Mesendoderm (in vitro differentiated cells): ENCODE measurements at regions not wholly inside any gene's neighbourhood (a gene's known extent, or its start where the extent isn't known, plus 50 kb on each side); places are given as distances from the start of the nearest gene placed in this dataset.
"Not testable (repeated sequence)": the region's sequence is repeated elsewhere in the genome, so short reads cannot be mapped to it uniquely, and the experiment has no call there.

Source experiments
- DNase-seq: peaks from one replicate; pipeline ENCODE4 v3.0.0; 2013
- H2AK5ac ChIP-seq: 2 replicates; pipeline ENCODE4 v1.6.1; 2013; ENCODE audit warnings: low read length, inconsistent platforms
- H2BK120ac ChIP-seq: 2 replicates; pipeline ENCODE4 v1.6.1; 2013; ENCODE audit warnings: low read depth, mild to moderate bottlenecking, low read length, moderate library complexity, mixed read lengths
- H2BK15ac ChIP-seq: replicated peaks from 2 replicates; pipeline ENCODE4 v1.6.1; 2013; ENCODE audit warnings: low read depth, mild to moderate bottlenecking, moderate library complexity
- H2BK5ac ChIP-seq: 2 replicates; pipeline ENCODE4 v1.6.1; 2013; ENCODE audit warnings: low read length, inconsistent platforms
- H3K18ac ChIP-seq: 2 replicates; pipeline ENCODE4 v1.6.1; 2013; ENCODE audit warnings: mild to moderate bottlenecking, low read length, mixed read lengths
- H3K23ac ChIP-seq: one replicate; pipeline ENCODE4 v1.6.1; 2013; ENCODE audit warnings: low read length
- H3K27ac ChIP-seq: 2 replicates; pipeline ENCODE4 v1.5.1; 2013; ENCODE audit warnings: low read depth, mild to moderate bottlenecking, inconsistent platforms, low read length, moderate library complexity
- H3K27me3 ChIP-seq: 2 replicates; pipeline ENCODE4 v1.6.1; 2013; ENCODE audit warnings: low read length, control low read depth, mild to moderate bottlenecking, inconsistent platforms; ENCODE audit not compliant: insufficient read depth, poor library complexity
- H3K36me3 ChIP-seq: 2 replicates; pipeline ENCODE4 v1.6.1; 2013; ENCODE audit warnings: low read length, inconsistent platforms; ENCODE audit not compliant: control insufficient read depth, insufficient read depth
- H3K4ac ChIP-seq: one replicate; pipeline ENCODE4 v1.6.1; 2013; ENCODE audit warnings: low read depth, mild to moderate bottlenecking, low read length, moderate library complexity
- H3K4me1 ChIP-seq: 2 replicates; pipeline ENCODE4 v1.6.1; 2013; ENCODE audit warnings: low read depth, low read length, inconsistent platforms; ENCODE audit not compliant: control insufficient read depth
- H3K4me2 ChIP-seq: 2 replicates; pipeline ENCODE4 v1.6.1; 2013; ENCODE audit warnings: low read length
- H3K4me3 ChIP-seq: 2 replicates; pipeline ENCODE4 v1.5.1; 2013; ENCODE audit warnings: mild to moderate bottlenecking, low read length
- H3K56ac ChIP-seq: one replicate; pipeline ENCODE4 v1.6.1; 2013; ENCODE audit warnings: low read length
- H3K79me1 ChIP-seq: 2 replicates; pipeline ENCODE4 v1.6.1; 2013; ENCODE audit warnings: low read length, inconsistent platforms
- H3K79me2 ChIP-seq: 2 replicates; pipeline ENCODE4 v1.6.1; 2013; ENCODE audit warnings: mild to moderate bottlenecking, low read length; ENCODE audit not compliant: control insufficient read depth, insufficient read depth
- H3K9ac ChIP-seq: 2 replicates; pipeline ENCODE4 v1.6.1; 2013; ENCODE audit warnings: low read length, inconsistent platforms
- H4K5ac ChIP-seq: one replicate; pipeline ENCODE4 v1.6.1; 2013; ENCODE audit warnings: low read length
- H4K8ac ChIP-seq: one replicate; pipeline ENCODE4 v1.6.1; 2013; ENCODE audit warnings: low read depth, mild to moderate bottlenecking, control low read depth, low read length, moderate library complexity
- WGBS: extraction: QIAGEN DNeasy Blood & Tissue Kit; methylation state at CpG from one replicate; pipeline ENCODE4 v1.1.7; 2013; ENCODE audit warnings: low lambda C conversion rate, missing lambda C conversion rate; ENCODE audit not compliant: insufficient coverage; ENCODE audit errors: extremely low coverage; 5-methylcytosine and 5-hydroxymethylcytosine counted together

- H4K8ac ChIP-seq, H3K56ac ChIP-seq, H3K4me3 ChIP-seq, H3K36me3 ChIP-seq, DNase-seq, H2AK5ac ChIP-seq, H2BK15ac ChIP-seq, H3K79me1 ChIP-seq, H3K18ac ChIP-seq, H3K9ac ChIP-seq, H4K5ac ChIP-seq, H3K4me1 ChIP-seq, H3K4me2 ChIP-seq, H2BK5ac ChIP-seq, H3K27me3 ChIP-seq, H2BK120ac ChIP-seq, H3K27ac ChIP-seq, H3K23ac ChIP-seq, H3K79me2 ChIP-seq, H3K4ac ChIP-seq: not testable (repeated sequence)
- WGBS, result no CpG with 5 or more reads among the region's 15 CpGs
These were observed 1641.8 kb upstream of the TMEFF2 start for GRCh38 chr2:193836424-193837006.

DNA sequence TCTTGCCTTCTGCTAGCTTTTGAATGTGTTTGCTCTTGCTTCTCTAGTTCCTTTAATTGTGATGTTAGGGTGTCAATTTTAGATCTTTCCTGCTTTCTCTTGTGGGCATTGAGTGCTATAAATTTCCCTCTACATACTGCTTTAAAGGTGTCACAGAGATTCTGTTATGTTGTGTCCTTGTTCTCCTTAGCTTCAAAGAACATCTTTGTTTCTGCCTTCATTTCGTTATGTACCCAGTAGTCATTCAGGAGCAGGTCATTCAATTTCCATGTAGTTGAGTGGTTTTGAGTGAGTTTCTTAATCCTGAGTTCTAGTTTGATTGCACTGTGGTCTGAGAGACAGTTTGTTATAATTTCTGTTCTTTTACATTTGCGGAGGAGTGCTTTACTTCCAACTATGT lies 1639.2 kb upstream of the TMEFF2 start:
- not testable (repeated sequence) for H3K9ac ChIP-seq, H2BK120ac ChIP-seq, H4K5ac ChIP-seq, H3K79me2 ChIP-seq, H3K56ac ChIP-seq, H2BK15ac ChIP-seq, H3K79me1 ChIP-seq, H3K4me1 ChIP-seq, H3K4me3 ChIP-seq, H4K8ac ChIP-seq, H3K36me3 ChIP-seq, H2AK5ac ChIP-seq, H3K4ac ChIP-seq, H3K4me2 ChIP-seq, H3K27me3 ChIP-seq, H3K18ac ChIP-seq, DNase-seq, H3K27ac ChIP-seq, H2BK5ac ChIP-seq, H3K23ac ChIP-seq
- WGBS, result no CpG with 5 or more reads among the region's 2 CpGs

GRCh38 chr2:193824474-193824873 lies 1629.7 kb upstream of the TMEFF2 start:
- no peak overlapping the region for H2BK15ac ChIP-seq
- no peak overlapping the region for H4K5ac ChIP-seq
- H4K8ac ChIP-seq, result no peak overlapping the region
- no peak overlapping the region for H3K4me2 ChIP-seq
- no peaks in the 10 kb centered on the region for H3K79me1 ChIP-seq
- no peaks in the 10 kb centered on the region for H3K36me3 ChIP-seq
- H3K4me1 ChIP-seq, result no peaks in the 10 kb centered on the region
- H3K56ac ChIP-seq, result no peak overlapping the region
- no peak overlapping the region for H3K4me3 ChIP-seq
- H3K18ac ChIP-seq, result no peak overlapping the region
- WGBS, result no CpG with 5 or more reads among the region's 1 CpG
- no peak overlapping the region for H3K9ac ChIP-seq
- no peak overlapping the region for H2AK5ac ChIP-seq
- DNase-seq, result no peak
- no peaks in the 10 kb centered on the region for H3K27me3 ChIP-seq
- H3K27ac ChIP-seq, result no peak overlapping the region
- no peak overlapping the region for H2BK5ac ChIP-seq
- H3K23ac ChIP-seq, result no peak overlapping the region
- no peak overlapping the region for H2BK120ac ChIP-seq
- no peak overlapping the region for H3K4ac ChIP-seq
- H3K79me2 ChIP-seq, result no peaks in the 10 kb centered on the region

GRCh38 chr2:193818801-193819499 lies 1624.2 kb upstream of the TMEFF2 start:
- Histone ChIP-seq H3K56ac (no peak overlapping the region), H3K23ac (no peak overlapping the region), H4K5ac (no peak overlapping the region), H3K36me3 (no peaks in the 10 kb centered on the region), H2BK5ac (no peak overlapping the region), H2BK15ac (no peak overlapping the region), H2AK5ac (no peak overlapping the region), H4K8ac (no peak overlapping the region), H3K27ac (no peak overlapping the region), H3K4me3 (no peak overlapping the region), H3K4me2 (no peak overlapping the region), H3K4ac (no peak overlapping the region), H3K79me1 (no peaks in the 10 kb centered on the region), H3K18ac (no peak overlapping the region), H2BK120ac (no peak overlapping the region), H3K9ac (no peak overlapping the region), H3K27me3 (no peaks in the 10 kb centered on the region), H3K79me2 (no peaks in the 10 kb centered on the region), H3K4me1 (no peaks in the 10 kb centered on the region)
- DNase-seq, result no peak
- no CpG with 5 or more reads among the region's 5 CpGs for WGBS

DNA sequence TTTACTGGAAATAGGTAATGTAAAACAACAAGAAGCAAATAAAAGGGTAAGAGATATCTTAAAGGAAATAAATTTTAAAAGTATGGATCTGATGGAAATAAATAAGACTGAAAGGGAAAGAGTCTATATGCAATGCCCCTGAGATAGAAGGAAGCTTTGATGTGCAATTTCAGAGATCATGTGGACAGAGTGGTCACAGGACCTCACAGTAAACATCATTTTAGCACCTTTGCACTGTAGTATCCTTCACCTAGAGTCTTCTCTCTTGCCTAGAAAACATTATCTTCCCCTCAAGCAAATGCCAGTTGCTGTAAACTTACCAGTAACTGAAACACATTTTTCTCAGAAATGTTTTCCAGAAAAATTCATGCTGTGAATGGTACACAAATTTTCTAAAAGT lies 1621.3 kb upstream of the TMEFF2 start:
- Histone ChIP-seq H3K4me3 (no peak overlapping the region), H4K8ac (no peak overlapping the region), H3K4me1 (no peaks in the 10 kb centered on the region), H3K79me1 (no peaks in the 10 kb centered on the region), H3K27me3 (no peaks in the 10 kb centered on the region), H2BK5ac (no peak overlapping the region), H3K9ac (no peak overlapping the region), H2BK15ac (no peak overlapping the region), H2BK120ac (no peak overlapping the region), H3K27ac (no peak overlapping the region), H3K36me3 (no peaks in the 10 kb centered on the region), H3K56ac (no peak overlapping the region), H3K18ac (no peak overlapping the region), H3K4me2 (no peak overlapping the region), H4K5ac (no peak overlapping the region), H2AK5ac (no peak overlapping the region), H3K79me2 (no peaks in the 10 kb centered on the region), H3K23ac (no peak overlapping the region), H3K4ac (no peak overlapping the region)
- no peak for DNase-seq

DNA sequence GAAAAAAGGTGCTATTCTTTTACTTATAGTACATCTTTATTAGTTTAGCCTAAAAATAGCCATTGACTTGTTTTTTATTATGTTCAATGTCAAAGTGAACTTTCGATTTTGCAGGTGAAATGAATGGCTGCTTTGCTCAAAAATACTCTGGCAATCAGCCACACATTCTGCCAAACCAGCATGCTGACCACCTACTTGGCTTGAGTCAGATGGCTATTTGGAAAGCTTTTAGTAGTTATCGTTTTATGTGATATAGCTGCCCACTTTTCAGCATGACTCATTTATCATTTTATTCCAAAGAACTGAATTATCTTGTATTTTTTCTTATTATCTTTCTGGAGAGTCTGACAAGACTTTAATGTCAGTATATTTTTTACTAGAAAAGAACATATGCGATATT lies 1615.8 kb upstream of the TMEFF2 start:
- no peak overlapping the region for H3K9ac ChIP-seq
- H4K8ac ChIP-seq, result no peak overlapping the region
- no peaks in the 10 kb centered on the region for H3K79me1 ChIP-seq
- H3K79me2 ChIP-seq, result no peaks in the 10 kb centered on the region
- H3K27me3 ChIP-seq, result no peaks in the 10 kb centered on the region
- no peak overlapping the region for H4K5ac ChIP-seq
- no peaks in the 10 kb centered on the region for H3K4me1 ChIP-seq
- H3K23ac ChIP-seq, result no peak overlapping the region
- no peak overlapping the region for H3K27ac ChIP-seq
- H2BK120ac ChIP-seq, result no peak overlapping the region
- no peak overlapping the region for H2AK5ac ChIP-seq
- no peak overlapping the region for H3K18ac ChIP-seq
- H2BK5ac ChIP-seq, result no peak overlapping the region
- no peaks in the 10 kb centered on the region for H3K36me3 ChIP-seq
- no peak for DNase-seq
- no peak overlapping the region for H3K56ac ChIP-seq
- H2BK15ac ChIP-seq, result no peak overlapping the region
- no peak overlapping the region for H3K4me2 ChIP-seq
- H3K4me3 ChIP-seq, result no peak overlapping the region
- WGBS, result no CpG with 5 or more reads among the region's 3 CpGs
- no peak overlapping the region for H3K4ac ChIP-seq
